AG09309 (cell line): ENCODE measurements at regions not wholly inside any gene's neighbourhood (a gene's known extent, or its start where the extent isn't known, plus 50 kb on each side); places are given as distances from the start of the nearest gene placed in this dataset.

ENCODE experiments used
- DNase-seq: peaks from one replicate; pipeline ENCODE4 v3.0.0-alpha.2; 2010; ENCODE audit warnings: low read depth
- H3K4me3 ChIP-seq: 2 replicates; pipeline ENCODE4 v1.5.1; 2011; ENCODE audit warnings: mild to moderate bottlenecking, low read depth, low read length, moderate library complexity; ENCODE audit not compliant: control insufficient read depth
- CTCF ChIP-seq: IDR thresholded peaks from 2 replicates; pipeline ENCODE4 v1.5.1; 2011; ENCODE audit warnings: mild to moderate bottlenecking, low read depth, low read length, inconsistent platforms; ENCODE audit not compliant: insufficient read depth, control insufficient read depth; ENCODE audit errors: missing control alignments

GRCh38 chr6:139523986-139524385 is 149.5 kb upstream of the CITED2 start:
- H3K4me3 ChIP-seq: no peak overlapping the region
- no peak for DNase-seq
- no peak for TF ChIP-seq CTCF

GRCh38 chr6:139522511-139523220 is 148.2 kb upstream of the CITED2 start:
- no peak overlapping the region for H3K4me3 ChIP-seq
- no peak for DNase-seq
- no peak for TF ChIP-seq CTCF

- no peak overlapping the region for H3K4me3 ChIP-seq
- DNase-seq: no peak
- no peak for TF ChIP-seq CTCF
Observed at GRCh38 chr6:139521338-139521737, 146.9 kb upstream of the CITED2 start.

GRCh38 chr6:139520321-139520768 is 145.9 kb upstream of the CITED2 start:
- no peak for TF ChIP-seq CTCF
- no peak for DNase-seq
- no peak overlapping the region for H3K4me3 ChIP-seq

- DNase-seq: peak; percentile 94
Observed at GRCh38 chr6:139519571-139520031, 145.2 kb upstream of the CITED2 start.

GRCh38 chr6:139519097-139519496 is 144.6 kb upstream of the CITED2 start:
- no peak for DNase-seq
- H3K4me3 ChIP-seq: no peak overlapping the region
- TF ChIP-seq CTCF: no peak

More at GRCh38 chr6:139519571-139520031, 145.2 kb upstream of the CITED2 start:
- H3K4me3 ChIP-seq: no peak overlapping the region
- TF ChIP-seq CTCF: no peak
